ENCODE measurements at regions not wholly inside any gene's neighbourhood (a gene's known extent, or its start where the extent isn't known, plus 50 kb on each side); places are given as distances from the start of the nearest gene placed in this dataset.

DNA sequence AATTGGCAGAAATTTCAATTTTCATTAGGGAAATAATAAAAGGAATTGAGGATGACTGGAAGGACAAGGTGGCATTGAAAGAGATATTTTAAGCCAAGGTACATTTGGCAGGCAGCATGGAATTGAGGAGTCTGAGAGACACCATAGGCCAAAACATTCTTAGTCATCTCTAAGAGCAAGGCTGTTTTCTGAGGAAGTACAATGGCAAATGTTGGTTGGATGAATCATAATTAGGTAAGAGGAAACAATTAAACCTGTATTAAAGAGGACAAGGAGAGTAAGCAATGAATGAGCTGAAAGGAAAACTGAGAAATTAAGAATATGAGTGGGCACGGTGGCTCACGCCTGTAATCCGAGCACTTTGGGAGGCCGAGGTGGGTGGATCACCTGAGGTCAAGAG, 86.3 kb downstream of the MRPL32 start:
- no peak for DNase-seq
- Histone ChIP-seq H3K9me3 (no peaks in the 10 kb centered on the region), H4K20me1 (ENCODE audit: insufficient read depth) (no peaks in the 10 kb centered on the region), H3K4me1 (ENCODE audit: control insufficient read depth in 1 of 2, insufficient read depth in 2 of 2, low read depth in 1 of 2, low read length in 1 of 2) (no peaks in the 10 kb centered on the region), H3K79me2 (ENCODE audit: insufficient read depth) (no peaks in the 10 kb centered on the region), H3K27ac (ENCODE audit: low read depth in 2 of 2, low read length in 1 of 2) (no peak overlapping the region), H3K36me3 (replicated peaks in 1 of 2; ENCODE audit: control insufficient read depth in 1 of 2, insufficient read depth in 2 of 2, low read length in 1 of 2) (no peaks in the 10 kb centered on the region), H3F3A (replicated peaks; ENCODE audit: insufficient read depth) (no peaks in the 10 kb centered on the region), H3K9ac (no peak overlapping the region), H3K4me2 (no peak overlapping the region), H3K27me3 (ENCODE audit: insufficient read depth) (peaks cover 6% of the 10 kb centered on the region), H3K9me2 (no peaks in the 10 kb centered on the region), H3K4me3 (ENCODE audit: low read depth in 2 of 2, low read length in 1 of 2) (no peak overlapping the region), H2AFZ (ENCODE audit: low read depth) (no peak overlapping the region)
- CTCF ChIA-PET: interaction anchor here (1.1 kb wide), 1 partner anchor 11 kb away, joined by 4 read pairs; no protein-coding TSS in a partner anchor
- 21% methylated on average over 4 of the region's 4 CpGs for WGBS (ENCODE audit: low lambda C conversion rate)
- TF ChIP-seq RXRA (IDR thresholded peaks at IDR 0.05; ENCODE audit: borderline replicate concordance, low read depth): no peak
- TF ChIP-seq ELF1 (IDR thresholded peaks at IDR 0.05): no peak
- POLR2A ChIA-PET: no interaction called here

GRCh38 chr7:43021431-43021830, 89.3 kb downstream of the MRPL32 start:
- no peaks in the 10 kb centered on the region for H3F3A ChIP-seq (replicated peaks; ENCODE audit: insufficient read depth)
- DNase-seq: no peak
- no peaks in the 10 kb centered on the region for H3K4me1 ChIP-seq (ENCODE audit: control insufficient read depth in 1 of 2, insufficient read depth in 2 of 2, low read depth in 1 of 2, low read length in 1 of 2)
- H3K79me2 ChIP-seq (ENCODE audit: insufficient read depth): no peaks in the 10 kb centered on the region
- H3K27me3 ChIP-seq (ENCODE audit: insufficient read depth): peaks cover 6% of the 10 kb centered on the region
- TF ChIP-seq SMC3 (IDR thresholded peaks at IDR 0.05; ENCODE audit: low read depth, low read length) (no peak), REST (IDR thresholded peaks at IDR 0.05; ENCODE audit: low read depth, low read length) (no peak)
- TF ChIP-seq, protein P1, sequence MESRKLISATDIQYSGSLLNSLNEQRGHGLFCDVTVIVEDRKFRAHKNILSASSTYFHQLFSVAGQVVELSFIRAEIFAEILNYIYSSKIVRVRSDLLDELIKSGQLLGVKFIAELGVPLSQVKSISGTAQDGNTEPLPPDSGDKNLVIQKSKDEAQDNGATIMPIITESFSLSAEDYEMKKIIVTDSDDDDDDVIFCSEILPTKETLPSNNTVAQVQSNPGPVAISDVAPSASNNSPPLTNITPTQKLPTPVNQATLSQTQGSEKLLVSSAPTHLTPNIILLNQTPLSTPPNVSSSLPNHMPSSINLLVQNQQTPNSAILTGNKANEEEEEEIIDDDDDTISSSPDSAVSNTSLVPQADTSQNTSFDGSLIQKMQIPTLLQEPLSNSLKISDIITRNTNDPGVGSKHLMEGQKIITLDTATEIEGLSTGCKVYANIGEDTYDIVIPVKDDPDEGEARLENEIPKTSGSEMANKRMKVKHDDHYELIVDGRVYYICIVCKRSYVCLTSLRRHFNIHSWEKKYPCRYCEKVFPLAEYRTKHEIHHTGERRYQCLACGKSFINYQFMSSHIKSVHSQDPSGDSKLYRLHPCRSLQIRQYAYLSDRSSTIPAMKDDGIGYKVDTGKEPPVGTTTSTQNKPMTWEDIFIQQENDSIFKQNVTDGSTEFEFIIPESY (IDR thresholded peaks at IDR 0.05; ENCODE audit: borderline replicate concordance, low read depth): no peak
- H3K4me3 ChIP-seq (ENCODE audit: low read depth in 2 of 2, low read length in 1 of 2): no peak overlapping the region
- WGBS (ENCODE audit: low lambda C conversion rate): 8% methylated on average over 3 of the region's 3 CpGs
- CTCF ChIA-PET: no interaction called here
- no peaks in the 10 kb centered on the region for H4K20me1 ChIP-seq (ENCODE audit: insufficient read depth)
- no peak overlapping the region for H2AFZ ChIP-seq (ENCODE audit: low read depth)
- no peaks in the 10 kb centered on the region for H3K9me3 ChIP-seq
- H3K4me2 ChIP-seq: no peak overlapping the region
- H3K9ac ChIP-seq: no peak overlapping the region
- H3K27ac ChIP-seq (ENCODE audit: low read depth in 2 of 2, low read length in 1 of 2): no peak overlapping the region
- H3K9me2 ChIP-seq: no peaks in the 10 kb centered on the region
- POLR2A ChIA-PET: no interaction called here
- no peaks in the 10 kb centered on the region for H3K36me3 ChIP-seq (replicated peaks in 1 of 2; ENCODE audit: control insufficient read depth in 1 of 2, insufficient read depth in 2 of 2, low read length in 1 of 2)

- no peaks in the 10 kb centered on the region for H3K79me2 ChIP-seq (ENCODE audit: insufficient read depth)
- POLR2A ChIA-PET: no interaction called here
- H3K4me2 ChIP-seq: no peak overlapping the region
- CTCF ChIA-PET: no interaction called here
- no peaks in the 10 kb centered on the region for H3K36me3 ChIP-seq (replicated peaks in 1 of 2; ENCODE audit: control insufficient read depth in 1 of 2, insufficient read depth in 2 of 2, low read length in 1 of 2)
- no peak overlapping the region for H3K4me3 ChIP-seq (ENCODE audit: low read depth in 2 of 2, low read length in 1 of 2)
- H3K4me1 ChIP-seq (ENCODE audit: control insufficient read depth in 1 of 2, insufficient read depth in 2 of 2, low read depth in 1 of 2, low read length in 1 of 2): no peaks in the 10 kb centered on the region
- no peaks in the 10 kb centered on the region for H3K9me3 ChIP-seq
- no peaks in the 10 kb centered on the region for H3F3A ChIP-seq (replicated peaks; ENCODE audit: insufficient read depth)
- DNase-seq: no peak
- 30% methylated on average over 6 of the region's 7 CpGs for WGBS (ENCODE audit: low lambda C conversion rate)
- no peaks in the 10 kb centered on the region for H4K20me1 ChIP-seq (ENCODE audit: insufficient read depth)
- no peak overlapping the region for H3K9ac ChIP-seq
- peaks cover 7% of the 10 kb centered on the region; the same call in 1 of the 2 replicates for H3K27me3 ChIP-seq (ENCODE audit: insufficient read depth)
- no peaks in the 10 kb centered on the region for H3K9me2 ChIP-seq
- H3K27ac ChIP-seq (ENCODE audit: low read depth in 2 of 2, low read length in 1 of 2): no peak overlapping the region
- H2AFZ ChIP-seq (ENCODE audit: low read depth): no peak overlapping the region
- TF ChIP-seq TEAD4 (IDR thresholded peaks at IDR 0.05; ENCODE audit: borderline replicate concordance, insufficient read depth): no peak
- no peak for TF ChIP-seq CHD2 (IDR thresholded peaks at IDR 0.05; ENCODE audit: low read length, partially characterized antibody)
- TF ChIP-seq NRF1 (IDR thresholded peaks at IDR 0.05; ENCODE audit: low read depth, low read length): no peak
- TF ChIP-seq, protein P1 (IDR thresholded peaks at IDR 0.05; ENCODE audit: borderline replicate concordance, low read depth): no peak
- no peak for TF ChIP-seq TCF12 (IDR thresholded peaks at IDR 0.05)
- no peak for TF ChIP-seq MXI1 (IDR thresholded peaks at IDR 0.05; ENCODE audit: low read depth, low read length)
- TF ChIP-seq, protein P2, sequence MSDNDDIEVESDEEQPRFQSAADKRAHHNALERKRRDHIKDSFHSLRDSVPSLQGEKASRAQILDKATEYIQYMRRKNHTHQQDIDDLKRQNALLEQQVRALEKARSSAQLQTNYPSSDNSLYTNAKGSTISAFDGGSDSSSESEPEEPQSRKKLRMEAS (IDR thresholded peaks at IDR 0.05; ENCODE audit: low read depth): no peak
- TF ChIP-seq RCOR1 (IDR thresholded peaks at IDR 0.05; ENCODE audit: low read length): no peak
These were observed 89.8 kb downstream of the MRPL32 start for GRCh38 chr7:43022008-43022407.
